Nephron progenitor cell (in vitro differentiated cells): ENCODE measurements at regions not wholly inside any gene's neighbourhood (a gene's known extent, or its start where the extent isn't known, plus 50 kb on each side); places are given as distances from the start of the nearest gene placed in this dataset.

ENCODE experiments used
- DNase-seq: peaks from one replicate; pipeline ENCODE4 v3.0.0; 2021
- H3K27ac Mint-ChIP-seq: 2 replicates; pipeline ENCODE4 v1.8.0; 2021; ENCODE audit warnings: mild to moderate bottlenecking, moderate library complexity, mixed read lengths
- H3K27me3 Mint-ChIP-seq: 2 replicates; pipeline ENCODE4 v1.8.0; 2021; ENCODE audit warnings: mild to moderate bottlenecking, low read depth, mixed read lengths; ENCODE audit not compliant: poor library complexity
- H3K36me3 Mint-ChIP-seq: 2 replicates; pipeline ENCODE4 v1.8.0; 2021; ENCODE audit warnings: low read depth, mixed read lengths
- H3K4me1 Mint-ChIP-seq: 2 replicates; pipeline ENCODE4 v1.8.0; 2021; ENCODE audit warnings: mixed read lengths
- H3K4me3 Mint-ChIP-seq: 2 replicates; pipeline ENCODE4 v1.8.0; 2021; ENCODE audit warnings: mild to moderate bottlenecking, moderate library complexity, mixed read lengths
- H3K9me3 Mint-ChIP-seq: 2 replicates; pipeline ENCODE4 v1.8.0; 2021; ENCODE audit warnings: mild to moderate bottlenecking, moderate library complexity, mixed read lengths
- TF ChIP-seq, protein P1 (sequence below): fragments of 200-600 bp; sonication (generic); IDR thresholded peaks from 2 replicates; pipeline ENCODE4 v1.5.0; 2021; ENCODE audit warnings: antibody characterized with exemption

DNA sequence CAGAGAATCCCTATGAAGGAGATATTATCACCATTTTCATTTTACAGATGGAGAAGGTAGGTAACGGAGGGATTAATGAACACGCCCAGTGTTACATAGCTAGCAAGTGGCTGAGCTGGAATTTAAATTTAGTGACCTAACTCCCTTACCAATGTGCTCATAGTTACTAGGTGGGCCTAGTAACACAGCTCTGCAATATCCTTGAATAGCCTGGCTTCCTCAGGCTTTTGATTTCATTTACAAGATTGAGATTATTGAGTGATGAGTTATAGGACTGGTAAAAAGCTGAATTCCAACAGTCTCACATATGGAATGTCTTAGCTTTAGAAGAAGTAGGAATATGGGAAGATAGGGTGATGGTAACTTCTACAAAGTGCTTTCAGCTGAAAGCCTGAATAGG, 336.3 kb upstream of the KIF2A start:
- Mint-ChIP-seq H3K27me3 (peaks cover 9% of the 10 kb centered on the region), H3K27ac (no peak overlapping the region), H3K4me1 (no peaks in the 10 kb centered on the region), H3K9me3 (no peaks in the 10 kb centered on the region), H3K36me3 (no peaks in the 10 kb centered on the region), H3K4me3 (no peak overlapping the region)
- TF ChIP-seq, protein P1, sequence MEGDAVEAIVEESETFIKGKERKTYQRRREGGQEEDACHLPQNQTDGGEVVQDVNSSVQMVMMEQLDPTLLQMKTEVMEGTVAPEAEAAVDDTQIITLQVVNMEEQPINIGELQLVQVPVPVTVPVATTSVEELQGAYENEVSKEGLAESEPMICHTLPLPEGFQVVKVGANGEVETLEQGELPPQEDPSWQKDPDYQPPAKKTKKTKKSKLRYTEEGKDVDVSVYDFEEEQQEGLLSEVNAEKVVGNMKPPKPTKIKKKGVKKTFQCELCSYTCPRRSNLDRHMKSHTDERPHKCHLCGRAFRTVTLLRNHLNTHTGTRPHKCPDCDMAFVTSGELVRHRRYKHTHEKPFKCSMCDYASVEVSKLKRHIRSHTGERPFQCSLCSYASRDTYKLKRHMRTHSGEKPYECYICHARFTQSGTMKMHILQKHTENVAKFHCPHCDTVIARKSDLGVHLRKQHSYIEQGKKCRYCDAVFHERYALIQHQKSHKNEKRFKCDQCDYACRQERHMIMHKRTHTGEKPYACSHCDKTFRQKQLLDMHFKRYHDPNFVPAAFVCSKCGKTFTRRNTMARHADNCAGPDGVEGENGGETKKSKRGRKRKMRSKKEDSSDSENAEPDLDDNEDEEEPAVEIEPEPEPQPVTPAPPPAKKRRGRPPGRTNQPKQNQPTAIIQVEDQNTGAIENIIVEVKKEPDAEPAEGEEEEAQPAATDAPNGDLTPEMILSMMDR: no peak
- no peak for DNase-seq

DNA sequence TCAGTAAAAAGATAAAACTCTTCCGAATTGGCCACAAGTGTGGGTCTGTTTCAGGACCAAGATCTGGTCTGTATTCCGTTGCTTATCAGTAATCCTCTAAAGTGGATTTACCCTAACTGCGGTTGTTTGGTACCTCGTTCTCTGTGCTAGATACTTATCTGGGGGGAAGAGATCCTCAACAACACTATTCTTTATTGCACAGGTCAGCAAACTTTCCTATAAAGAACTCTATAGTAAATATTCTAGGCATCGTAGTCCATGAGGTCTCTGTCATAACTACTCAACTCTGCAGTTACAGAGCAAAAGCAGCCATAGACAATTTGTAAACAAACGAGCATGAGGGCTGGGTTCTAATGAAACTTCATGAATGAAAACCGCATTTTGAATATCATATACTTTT, 335.8 kb upstream of the KIF2A start:
- Mint-ChIP-seq H3K9me3 (no peaks in the 10 kb centered on the region), H3K36me3 (no peaks in the 10 kb centered on the region), H3K27me3 (peaks cover 9% of the 10 kb centered on the region), H3K27ac (no peak overlapping the region), H3K4me3 (no peak overlapping the region), H3K4me1 (no peaks in the 10 kb centered on the region)
- DNase-seq: no peak
- TF ChIP-seq, protein P1: no peak

DNA sequence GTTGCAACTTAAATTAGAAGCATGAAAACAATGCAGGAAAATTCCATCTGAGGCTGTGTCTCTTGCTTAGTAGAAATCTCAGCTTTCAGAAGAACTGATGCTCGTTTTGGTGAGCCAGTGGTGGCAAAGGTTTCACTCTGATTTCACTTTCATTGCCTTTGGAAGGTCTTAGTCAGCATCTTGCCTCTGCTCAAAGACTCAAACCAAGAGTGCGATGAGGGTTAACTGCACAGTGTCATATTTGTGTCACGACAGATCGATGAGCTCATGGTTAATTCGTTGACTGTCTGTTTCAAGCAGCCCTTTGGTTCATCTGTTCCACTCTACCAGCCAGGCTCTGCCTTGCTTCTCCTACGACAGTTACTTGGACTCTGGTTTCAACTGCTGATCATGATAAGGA, 331.3 kb upstream of the KIF2A start:
- no peak for DNase-seq
- TF ChIP-seq, protein P1: no peak
- Mint-ChIP-seq H3K36me3 (no peaks in the 10 kb centered on the region), H3K9me3 (no peaks in the 10 kb centered on the region), H3K4me3 (no peak overlapping the region), H3K27ac (no peak overlapping the region), H3K27me3 (peaks cover 3% of the 10 kb centered on the region), H3K4me1 (no peaks in the 10 kb centered on the region)

DNA sequence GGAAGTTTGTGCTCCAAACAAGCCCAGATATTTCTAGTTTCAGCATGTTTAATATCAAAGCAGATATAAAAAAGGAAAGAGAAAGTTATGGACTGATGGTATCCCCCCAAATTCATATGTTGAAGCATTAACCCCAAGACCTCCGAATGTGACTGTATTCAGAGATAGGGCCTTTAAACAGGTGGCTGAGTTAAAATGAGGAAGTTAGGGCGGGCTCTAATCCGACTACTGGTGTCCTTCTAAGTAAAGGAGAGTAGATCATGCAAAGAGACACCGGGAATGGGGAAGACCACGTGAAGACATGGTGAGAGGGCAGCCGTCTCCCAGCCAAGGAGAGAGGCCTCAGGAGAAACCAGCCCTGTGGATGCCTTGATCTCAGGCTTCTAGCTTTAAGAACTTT, 324.1 kb upstream of the KIF2A start:
- Mint-ChIP-seq H3K4me3 (no peak overlapping the region), H3K36me3 (no peaks in the 10 kb centered on the region), H3K27ac (no peak overlapping the region), H3K9me3 (no peaks in the 10 kb centered on the region), H3K4me1 (no peaks in the 10 kb centered on the region), H3K27me3 (peaks cover 15% of the 10 kb centered on the region)
- TF ChIP-seq, protein P1: no peak
- DNase-seq: no peak

DNA sequence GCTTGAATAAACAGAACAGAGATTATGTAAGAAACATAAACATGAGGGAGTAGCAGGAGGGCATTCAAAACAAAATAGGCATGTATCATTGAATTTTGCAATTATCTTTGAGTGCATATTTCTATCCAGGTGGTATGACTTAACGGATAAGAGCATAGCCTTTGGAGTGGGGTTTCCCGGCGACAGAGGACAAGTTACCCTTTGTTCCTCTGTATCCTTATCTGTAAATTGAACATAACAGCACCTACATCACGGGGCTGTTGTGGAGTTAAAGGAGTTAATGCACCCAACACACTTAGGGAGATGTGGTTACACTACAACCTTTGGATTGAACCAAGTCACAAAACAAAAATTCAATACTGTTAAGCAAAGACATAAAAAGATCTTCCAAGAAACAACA, 314.6 kb upstream of the KIF2A start:
- Mint-ChIP-seq H3K9me3 (peaks cover 4% of the 10 kb centered on the region), H3K27ac (no peak overlapping the region)

DNA sequence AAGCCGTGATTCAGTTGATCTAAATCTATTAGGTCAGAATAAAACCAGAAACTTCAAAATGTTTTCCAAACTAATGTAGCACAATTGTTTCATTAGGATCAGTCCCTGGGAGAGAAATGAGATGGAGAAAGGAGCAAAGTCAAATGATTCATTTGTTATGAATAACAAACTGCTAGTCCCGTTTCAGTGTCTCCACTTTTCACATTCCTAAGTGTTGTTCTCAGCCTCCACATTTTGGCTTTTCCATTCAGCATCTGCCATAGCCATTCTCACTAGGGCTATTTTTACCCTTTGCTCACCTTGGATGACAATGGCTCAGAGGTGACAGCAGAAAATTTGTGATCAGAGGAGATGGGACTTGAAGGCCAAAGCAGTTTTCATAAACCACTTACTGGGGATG, 314.1 kb upstream of the KIF2A start:
- Mint-ChIP-seq H3K4me1 (no peaks in the 10 kb centered on the region), H3K4me3 (no peak overlapping the region), H3K27ac (no peak overlapping the region), H3K9me3 (peaks cover 4% of the 10 kb centered on the region), H3K36me3 (no peaks in the 10 kb centered on the region), H3K27me3 (peaks cover 9% of the 10 kb centered on the region)
- no peak for DNase-seq
- TF ChIP-seq, protein P1: no peak

More for the DNA sequence above, 314.6 kb upstream of the KIF2A start:
- Mint-ChIP-seq H3K36me3 (no peaks in the 10 kb centered on the region), H3K4me3 (no peak overlapping the region), H3K4me1 (no peaks in the 10 kb centered on the region), H3K27me3 (peaks cover 8% of the 10 kb centered on the region)
- TF ChIP-seq, protein P1: no peak
- no peak for DNase-seq
